Prostate gland (tissue), 2 donors: ENCODE measurements at regions not wholly inside any gene's neighbourhood (a gene's known extent, or its start where the extent isn't known, plus 50 kb on each side); places are given as distances from the start of the nearest gene placed in this dataset.

ENCODE experiments used
- DNase-seq: peaks from one replicate; pipeline ENCODE4 v3.0.0-alpha.2; 2019; ENCODE audit warnings: low spot score
- H3K27ac ChIP-seq, 2 donors: fragments of 200-600 bp; sonication (generic); 2 replicates each; pipeline ENCODE4 v1.5.1; 2017 to 2019
- H3K27me3 ChIP-seq: fragments of 200-600 bp; sonication (generic); replicated peaks from 2 replicates; pipeline ENCODE4 v1.5.1; 2019; ENCODE audit not compliant: insufficient read depth
- H3K36me3 ChIP-seq, 2 donors: fragments of 200-600 bp; sonication (generic); 1 replicate in 1 of 2; 2 replicates in 1 of 2; pipeline versions ENCODE4 v1.5.1 to v1.8.1; 2017 to 2019
- H3K4me1 ChIP-seq: fragments of 200-600 bp; sonication (generic); replicated peaks from 2 replicates; pipeline ENCODE4 v1.5.1; 2019
- H3K4me3 ChIP-seq, 2 donors: fragments of 200-600 bp; sonication (generic); 2 replicates each; pipeline ENCODE4 v1.5.1; 2017 to 2019
- H3K9me3 ChIP-seq: fragments of 200-600 bp; sonication (generic); 2 replicates; pipeline ENCODE4 v1.5.1; 2017
- POLR2A ChIP-seq: fragments of 450-650 bp; IDR thresholded peaks from one replicate; pipeline ENCODE4 v1.6.1; 2016; ENCODE audit warnings: antibody characterized with exemption, mild to moderate bottlenecking
- POLR2AphosphoS5 ChIP-seq: sonication (generic); formaldehyde crosslinking; IDR thresholded peaks from one replicate; pipeline ENCODE4 v1.6.1; 2017; ENCODE audit warnings: antibody characterized with exemption
- WGBS: methylation state at CpG from one replicate; pipeline ENCODE4 v1.1.5; 2018; 5-methylcytosine and 5-hydroxymethylcytosine counted together
- intact Hi-C: fragments of 100-400 bp; cut with DNase I; formaldehyde crosslinking; loops from one replicate; pipeline ENCODE4 v1.14.2; 2022
- TF ChIP-seq, protein P1 (sequence below), 4 experiments: fragments of 200-600 bp in 2 of 4; fragments of 450-650 bp in 2 of 4; sonication (generic) in 2 of 4; IDR thresholded peaks; 1 replicate in 3 of 4; 2 replicates in 1 of 4; pipeline ENCODE4 v1.5.1; 2016 to 2019; ENCODE audit warnings: antibody characterized with exemption in 4 of 4, mild to moderate bottlenecking in 2 of 4, moderate library complexity in 2 of 4

- H3K9me3 ChIP-seq = no peaks in the 10 kb centered on the region
- WGBS = 31% methylated on average over 2 of the region's 2 CpGs
- no peaks in the 10 kb centered on the region for H3K36me3 ChIP-seq
- H3K4me3 ChIP-seq = no peak overlapping the region
- no peak for DNase-seq
- intact Hi-C loops = no loop called here
- no peak overlapping the region for H3K27ac ChIP-seq
- no peaks in the 10 kb centered on the region for H3K4me1 ChIP-seq
- no peak for TF ChIP-seq POLR2A
- TF ChIP-seq, protein P1, sequence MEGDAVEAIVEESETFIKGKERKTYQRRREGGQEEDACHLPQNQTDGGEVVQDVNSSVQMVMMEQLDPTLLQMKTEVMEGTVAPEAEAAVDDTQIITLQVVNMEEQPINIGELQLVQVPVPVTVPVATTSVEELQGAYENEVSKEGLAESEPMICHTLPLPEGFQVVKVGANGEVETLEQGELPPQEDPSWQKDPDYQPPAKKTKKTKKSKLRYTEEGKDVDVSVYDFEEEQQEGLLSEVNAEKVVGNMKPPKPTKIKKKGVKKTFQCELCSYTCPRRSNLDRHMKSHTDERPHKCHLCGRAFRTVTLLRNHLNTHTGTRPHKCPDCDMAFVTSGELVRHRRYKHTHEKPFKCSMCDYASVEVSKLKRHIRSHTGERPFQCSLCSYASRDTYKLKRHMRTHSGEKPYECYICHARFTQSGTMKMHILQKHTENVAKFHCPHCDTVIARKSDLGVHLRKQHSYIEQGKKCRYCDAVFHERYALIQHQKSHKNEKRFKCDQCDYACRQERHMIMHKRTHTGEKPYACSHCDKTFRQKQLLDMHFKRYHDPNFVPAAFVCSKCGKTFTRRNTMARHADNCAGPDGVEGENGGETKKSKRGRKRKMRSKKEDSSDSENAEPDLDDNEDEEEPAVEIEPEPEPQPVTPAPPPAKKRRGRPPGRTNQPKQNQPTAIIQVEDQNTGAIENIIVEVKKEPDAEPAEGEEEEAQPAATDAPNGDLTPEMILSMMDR (IDR thresholded peaks at IDR 0.05) = no peak
- TF ChIP-seq POLR2AphosphoS5 = no peak
- no peaks in the 10 kb centered on the region for H3K27me3 ChIP-seq
These were observed 144.6 kb downstream of the SUDS3 start for GRCh38 chr12:118521036-118521370.

DNA sequence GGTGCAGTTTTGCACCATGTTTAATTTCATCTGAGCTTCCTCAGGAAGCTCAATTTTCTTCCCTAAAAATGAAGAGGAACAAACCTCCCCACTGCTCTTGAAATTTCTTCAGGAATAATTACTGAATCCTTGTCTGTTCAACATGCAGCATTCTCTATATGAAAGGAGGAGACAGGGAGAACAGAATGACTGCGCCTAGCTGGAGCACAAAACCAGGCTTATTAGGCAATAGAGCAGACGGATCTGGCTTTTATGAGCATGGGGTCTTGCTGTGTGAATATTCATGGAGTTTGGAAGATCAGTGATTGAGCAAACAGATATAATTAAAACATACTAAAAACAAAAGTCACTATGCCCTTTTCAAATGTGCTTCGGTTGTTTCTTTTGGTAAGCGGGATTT lies 148.1 kb downstream of the SUDS3 start:
- no peaks in the 10 kb centered on the region for H3K27me3 ChIP-seq
- no peak overlapping the region for H3K4me3 ChIP-seq
- no peaks in the 10 kb centered on the region for H3K9me3 ChIP-seq
- TF ChIP-seq, protein P1 (IDR thresholded peaks at IDR 0.05) = no peak
- TF ChIP-seq POLR2AphosphoS5 (no peak), POLR2A (no peak)
- intact Hi-C loops = no loop called here
- 66% methylated on average over 4 of the region's 4 CpGs for WGBS
- no peaks in the 10 kb centered on the region for H3K36me3 ChIP-seq
- H3K4me1 ChIP-seq = no peaks in the 10 kb centered on the region
- H3K27ac ChIP-seq = no peak overlapping the region
- no peak for DNase-seq

GRCh38 chr12:118525216-118525615 lies 148.9 kb downstream of the SUDS3 start:
- Histone ChIP-seq H3K36me3 (no peaks in the 10 kb centered on the region), H3K9me3 (no peaks in the 10 kb centered on the region), H3K4me1 (no peaks in the 10 kb centered on the region), H3K27me3 (no peaks in the 10 kb centered on the region), H3K27ac (no peak overlapping the region), H3K4me3 (no peak overlapping the region)
- WGBS = 11% methylated on average over 2 of the region's 2 CpGs
- no peak for DNase-seq
- TF ChIP-seq, protein P1 (IDR thresholded peaks at IDR 0.05) = no peak
- TF ChIP-seq POLR2AphosphoS5 (no peak), POLR2A (no peak)
- intact Hi-C loops = no loop called here

DNA sequence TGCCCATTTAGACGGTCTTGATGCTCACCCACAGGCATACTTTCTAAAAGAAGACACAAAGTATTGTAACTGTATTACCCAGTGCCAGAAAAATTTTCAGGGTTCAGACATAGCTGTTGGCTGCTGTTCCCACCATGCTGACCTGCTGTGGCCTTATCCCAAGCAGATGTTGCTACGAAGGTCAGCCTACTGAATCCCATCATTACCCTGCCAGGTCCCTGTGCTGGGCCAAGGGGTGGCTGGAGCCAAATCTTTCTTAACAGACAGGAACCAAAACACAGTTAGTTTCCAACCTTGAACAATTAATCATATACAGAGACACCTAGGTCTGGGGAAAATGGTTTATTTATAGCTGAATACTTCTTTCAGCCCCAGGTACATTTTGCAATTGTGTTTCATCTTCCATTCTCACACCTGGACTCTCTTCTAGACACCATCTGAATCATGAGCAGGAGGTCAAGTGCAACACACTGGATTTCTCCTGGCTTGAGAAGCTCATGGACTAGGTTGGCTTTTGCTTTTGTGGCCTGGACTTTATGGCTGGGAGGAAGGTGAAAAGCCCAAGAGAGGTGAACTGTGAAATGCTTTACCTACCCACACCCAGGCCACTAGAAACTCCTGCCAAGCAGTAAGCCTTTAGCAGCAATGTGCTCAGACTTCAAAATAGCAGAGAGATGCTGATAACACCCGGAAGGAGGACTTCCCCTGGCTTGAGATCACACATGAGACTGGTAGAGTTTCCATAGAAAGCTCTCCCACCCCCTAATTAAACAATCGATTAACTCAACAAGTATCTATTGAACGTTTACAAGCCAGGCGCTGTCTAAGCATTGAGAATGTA lies 150.1 kb downstream of the SUDS3 start:
- no peak for TF ChIP-seq POLR2AphosphoS5
- Histone ChIP-seq H3K9me3 (no peaks in the 10 kb centered on the region), H3K27ac (no peak overlapping the region), H3K36me3 (no peaks in the 10 kb centered on the region), H3K4me1 (no peaks in the 10 kb centered on the region), H3K4me3 (no peak overlapping the region), H3K27me3 (no peaks in the 10 kb centered on the region)
- no peak for DNase-seq
- intact Hi-C loops = no loop called here
- 62% methylated on average over 6 of the region's 6 CpGs for WGBS

DNA sequence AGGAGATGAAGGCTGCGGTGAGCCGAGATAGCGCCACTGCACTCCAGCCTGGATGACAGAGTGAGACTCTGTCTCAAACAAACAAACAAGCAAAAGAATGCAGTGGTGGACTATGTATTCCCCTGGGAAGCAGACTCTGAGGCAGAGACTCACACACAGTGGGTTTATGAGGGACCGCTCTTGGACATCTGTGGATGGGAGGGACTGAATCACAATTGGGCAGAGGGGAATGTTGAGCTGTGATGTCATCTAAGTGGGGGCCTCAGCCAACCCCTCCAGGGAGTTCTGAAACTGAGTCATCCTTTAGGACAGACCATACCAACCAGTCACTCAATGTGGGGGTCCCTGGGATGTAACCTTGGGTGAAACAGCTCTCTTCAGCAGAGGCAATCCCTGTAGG lies 151.0 kb downstream of the SUDS3 start:
- no peaks in the 10 kb centered on the region for H3K4me1 ChIP-seq
- H3K9me3 ChIP-seq = no peaks in the 10 kb centered on the region
- no peak for DNase-seq
- intact Hi-C loops = no loop called here
- no peaks in the 10 kb centered on the region for H3K36me3 ChIP-seq
- no peak overlapping the region for H3K4me3 ChIP-seq
- H3K27me3 ChIP-seq = no peaks in the 10 kb centered on the region
- TF ChIP-seq, protein P1 (IDR thresholded peaks at IDR 0.05) = no peak
- TF ChIP-seq POLR2AphosphoS5 (no peak), POLR2A (no peak)
- 86% methylated on average over 4 of the region's 4 CpGs for WGBS
- no peak overlapping the region for H3K27ac ChIP-seq
